Bronchial epithelial cell (primary cell): ENCODE measurements at regions not wholly inside any gene's neighbourhood (a gene's known extent, or its start where the extent isn't known, plus 50 kb on each side); places are given as distances from the start of the nearest gene placed in this dataset.
A peak's percentile ranks its signal among the peaks of the same experiment; 100 is the strongest.

Source experiments
- DNase-seq: peaks from one replicate; pipeline ENCODE4 v3.0.0-alpha.2; 2010; ENCODE audit warnings: low read depth
- FAIRE-seq: peaks from 2 replicates; lab custom pipeline; 2011; peaks lifted over from hg19 to GRCh38; lab: Jason Lieb, UNC
- H3K27me3 ChIP-seq: 2 replicates; pipeline ENCODE4 v1.5.1; 2011; ENCODE audit warnings: low read length; ENCODE audit not compliant: control insufficient read depth, insufficient read depth
- H3K36me3 ChIP-seq: 2 replicates; pipeline ENCODE4 v1.5.1; 2011; ENCODE audit warnings: low read length; ENCODE audit not compliant: control insufficient read depth, insufficient read depth
- H3K4me3 ChIP-seq: 2 replicates; pipeline ENCODE4 v1.5.1; 2011; ENCODE audit warnings: mild to moderate bottlenecking, low read depth, low read length, control low read depth
- TF ChIP-seq, protein P1 (sequence below): IDR thresholded peaks from 2 replicates; pipeline ENCODE4 v1.5.1; 2011; ENCODE audit warnings: mild to moderate bottlenecking, moderate library complexity, low read length, control low read depth, inconsistent platforms; ENCODE audit not compliant: insufficient read depth, severe bottlenecking

DNA sequence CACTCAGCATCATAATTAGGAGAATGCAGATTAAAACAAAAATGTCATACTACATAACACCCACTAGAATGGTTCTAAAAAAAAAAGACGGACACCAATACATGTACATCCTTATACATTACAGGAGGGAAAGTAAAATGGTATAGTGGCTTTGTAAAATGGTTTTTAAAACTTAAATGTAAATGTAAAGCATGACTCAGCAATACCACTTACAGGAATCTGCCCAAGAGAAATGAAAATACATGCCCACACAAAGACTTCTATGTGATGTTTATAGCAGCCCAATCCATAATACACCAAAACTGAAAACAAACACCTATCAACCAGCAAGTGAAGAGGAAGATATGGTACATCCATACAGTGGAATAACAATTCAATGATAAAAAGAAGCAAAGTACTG is 939.1 kb upstream of the ACO1 start:
- Histone ChIP-seq H3K27me3 (no peaks in the 10 kb centered on the region), H3K4me3 (no peak overlapping the region), H3K36me3 (no peaks in the 10 kb centered on the region)
- TF ChIP-seq, protein P1, sequence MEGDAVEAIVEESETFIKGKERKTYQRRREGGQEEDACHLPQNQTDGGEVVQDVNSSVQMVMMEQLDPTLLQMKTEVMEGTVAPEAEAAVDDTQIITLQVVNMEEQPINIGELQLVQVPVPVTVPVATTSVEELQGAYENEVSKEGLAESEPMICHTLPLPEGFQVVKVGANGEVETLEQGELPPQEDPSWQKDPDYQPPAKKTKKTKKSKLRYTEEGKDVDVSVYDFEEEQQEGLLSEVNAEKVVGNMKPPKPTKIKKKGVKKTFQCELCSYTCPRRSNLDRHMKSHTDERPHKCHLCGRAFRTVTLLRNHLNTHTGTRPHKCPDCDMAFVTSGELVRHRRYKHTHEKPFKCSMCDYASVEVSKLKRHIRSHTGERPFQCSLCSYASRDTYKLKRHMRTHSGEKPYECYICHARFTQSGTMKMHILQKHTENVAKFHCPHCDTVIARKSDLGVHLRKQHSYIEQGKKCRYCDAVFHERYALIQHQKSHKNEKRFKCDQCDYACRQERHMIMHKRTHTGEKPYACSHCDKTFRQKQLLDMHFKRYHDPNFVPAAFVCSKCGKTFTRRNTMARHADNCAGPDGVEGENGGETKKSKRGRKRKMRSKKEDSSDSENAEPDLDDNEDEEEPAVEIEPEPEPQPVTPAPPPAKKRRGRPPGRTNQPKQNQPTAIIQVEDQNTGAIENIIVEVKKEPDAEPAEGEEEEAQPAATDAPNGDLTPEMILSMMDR: no peak
- DNase-seq (peak; percentile 38), FAIRE-seq (no peak)

DNA sequence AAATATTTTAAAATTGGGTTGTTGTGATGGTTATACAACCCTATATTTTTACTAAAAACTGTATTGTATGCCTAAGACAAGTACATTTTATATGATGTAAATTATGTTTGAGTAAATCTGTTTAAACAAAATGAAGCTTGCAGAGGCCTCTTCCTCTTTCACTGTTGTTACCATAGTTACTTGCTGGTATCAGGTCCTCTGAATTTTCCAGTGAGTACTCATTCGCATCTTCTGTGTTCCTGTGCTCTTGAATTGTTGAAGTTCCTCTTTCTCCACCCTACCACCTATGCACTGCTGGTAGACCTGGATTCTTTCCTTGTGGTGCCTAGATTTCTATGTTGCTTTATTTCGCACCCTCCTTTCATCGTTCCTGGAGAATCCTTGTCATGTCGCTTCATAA is 938.5 kb upstream of the ACO1 start:
- no peak for FAIRE-seq

DNA sequence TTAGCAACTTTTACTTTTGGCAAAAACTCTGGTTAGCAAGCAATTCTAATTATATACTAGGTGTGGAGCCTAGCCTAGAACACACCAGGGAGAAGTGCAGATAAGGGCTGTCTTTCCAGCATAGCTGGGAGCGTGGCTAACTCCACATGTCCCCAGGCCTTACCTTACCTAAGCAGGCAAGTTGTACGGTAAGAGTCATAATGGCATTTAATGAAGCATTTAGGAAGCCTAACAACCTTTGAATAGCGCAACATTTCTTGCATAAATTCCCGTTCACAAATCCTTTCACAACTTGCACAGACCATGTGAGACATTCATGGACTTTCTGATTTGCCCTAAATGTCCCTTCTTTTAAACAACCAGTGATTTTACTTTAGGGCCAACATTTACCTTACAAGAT is 917.4 kb upstream of the ACO1 start:
- Histone ChIP-seq H3K36me3 (no peaks in the 10 kb centered on the region), H3K4me3 (no peak overlapping the region), H3K27me3 (no peaks in the 10 kb centered on the region)
- no peak for FAIRE-seq
- no peak for DNase-seq
- TF ChIP-seq, protein P1: no peak

More for the DNA sequence above, 938.5 kb upstream of the ACO1 start:
- H3K4me3 ChIP-seq: no peak overlapping the region
- H3K36me3 ChIP-seq: no peaks in the 10 kb centered on the region
- TF ChIP-seq, protein P1: no peak
- no peak for DNase-seq
- no peaks in the 10 kb centered on the region for H3K27me3 ChIP-seq

DNA sequence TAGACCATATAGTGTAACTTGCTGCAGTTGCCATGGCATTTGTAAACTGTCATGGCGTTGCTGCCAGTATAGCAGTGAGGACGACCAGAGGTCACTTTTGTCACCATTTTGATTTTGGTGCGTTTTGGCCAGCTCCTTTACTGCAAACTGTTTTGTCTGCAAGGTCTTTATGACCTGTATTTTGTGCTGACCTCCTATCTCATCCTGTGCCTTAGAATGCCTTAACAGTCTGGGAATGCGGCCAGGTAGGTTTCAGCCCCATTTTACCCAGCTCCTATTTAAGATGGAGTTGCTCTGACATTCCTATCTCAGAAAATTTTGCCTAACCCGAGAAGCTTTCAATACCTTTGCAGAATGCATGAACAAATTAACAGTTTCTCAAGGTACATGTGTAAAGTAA is 914.4 kb upstream of the ACO1 start:
- no peak overlapping the region for H3K4me3 ChIP-seq
- FAIRE-seq: no peak
- TF ChIP-seq, protein P1: no peak
- H3K27me3 ChIP-seq: no peaks in the 10 kb centered on the region
- no peak for DNase-seq
- H3K36me3 ChIP-seq: no peaks in the 10 kb centered on the region

DNA sequence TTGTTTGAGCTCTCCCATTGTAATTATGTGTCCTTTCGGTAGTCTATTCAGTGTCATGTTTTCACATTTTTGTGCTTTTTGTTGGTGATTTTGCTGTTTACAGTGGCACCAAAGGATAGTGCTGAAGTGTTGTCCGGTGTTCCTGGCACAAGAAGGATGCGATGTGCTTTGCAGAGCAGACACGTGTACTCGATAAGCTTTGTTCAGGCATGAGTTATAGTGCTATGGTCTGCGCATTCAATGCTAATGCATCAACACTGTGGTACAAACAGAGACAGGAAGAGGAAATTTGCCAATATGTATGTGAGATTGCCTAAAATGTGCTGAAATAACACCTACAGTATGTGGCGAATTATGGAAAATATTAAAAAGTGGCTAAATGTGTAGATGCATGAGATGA is 913.4 kb upstream of the ACO1 start:
- TF ChIP-seq, protein P1: no peak
- FAIRE-seq: no peak
- H3K4me3 ChIP-seq: no peak overlapping the region
- no peak for DNase-seq
- H3K36me3 ChIP-seq: no peaks in the 10 kb centered on the region
- no peaks in the 10 kb centered on the region for H3K27me3 ChIP-seq

DNA sequence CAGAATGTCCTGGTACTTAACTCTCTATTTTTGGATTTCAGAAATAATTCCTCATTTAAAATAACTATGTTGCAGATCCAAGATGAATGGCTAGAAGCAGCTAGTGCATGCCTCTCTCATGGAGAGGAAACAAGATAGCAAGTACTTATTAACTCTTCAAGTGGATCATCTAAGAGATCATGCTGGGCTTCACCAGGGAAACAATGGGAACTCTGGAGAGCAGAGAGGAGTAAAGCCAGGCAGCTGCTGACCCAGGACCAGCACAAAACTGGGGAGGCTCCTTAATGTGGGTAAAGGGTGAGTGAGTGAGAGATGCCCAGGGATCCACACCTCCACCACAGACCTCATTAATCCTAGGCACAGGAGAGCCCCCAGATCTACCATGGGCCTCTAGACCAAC is 897.8 kb upstream of the ACO1 start:
- TF ChIP-seq, protein P1: no peak
- FAIRE-seq: no peak
- DNase-seq: no peak
- Histone ChIP-seq H3K4me3 (no peak overlapping the region), H3K27me3 (no peaks in the 10 kb centered on the region), H3K36me3 (no peaks in the 10 kb centered on the region)
